ENCODE measurements at regions not wholly inside any gene's neighbourhood (a gene's known extent, or its start where the extent isn't known, plus 50 kb on each side); places are given as distances from the start of the nearest gene placed in this dataset.

DNA sequence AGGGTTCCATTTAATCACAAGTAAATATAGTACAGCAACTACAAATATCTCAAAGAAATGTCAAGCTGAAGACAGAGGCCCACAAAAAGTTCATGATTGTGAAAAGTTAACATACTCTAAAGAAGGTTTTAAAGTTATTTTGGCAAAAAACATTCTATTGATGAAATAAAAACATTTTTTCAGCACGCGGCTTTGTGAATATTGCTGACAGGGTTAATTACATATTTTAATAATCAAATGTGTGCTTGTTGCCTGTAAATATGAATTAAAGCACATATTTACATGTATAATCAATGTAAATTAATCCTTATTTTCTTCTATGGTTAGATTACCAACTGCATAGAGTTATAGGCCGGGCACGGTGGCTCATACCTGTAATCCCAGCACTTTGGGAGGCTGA is 328.1 kb downstream of the MZT1 start:
- H3K27ac ChIP-seq (ENCODE audit: low read depth, low read length, poor library complexity, severe bottlenecking): no peak overlapping the region
- H3K27me3 ChIP-seq (replicated peaks; ENCODE audit: insufficient read depth, low read depth, low read length, poor library complexity): peaks cover 13% of the 10 kb centered on the region
- TF ChIP-seq EZH2 (IDR thresholded peaks at IDR 0.05; ENCODE audit: borderline replicate concordance, low read depth, low read length, poor library complexity, severe bottlenecking): no peak
- TF ChIP-seq, protein P1, sequence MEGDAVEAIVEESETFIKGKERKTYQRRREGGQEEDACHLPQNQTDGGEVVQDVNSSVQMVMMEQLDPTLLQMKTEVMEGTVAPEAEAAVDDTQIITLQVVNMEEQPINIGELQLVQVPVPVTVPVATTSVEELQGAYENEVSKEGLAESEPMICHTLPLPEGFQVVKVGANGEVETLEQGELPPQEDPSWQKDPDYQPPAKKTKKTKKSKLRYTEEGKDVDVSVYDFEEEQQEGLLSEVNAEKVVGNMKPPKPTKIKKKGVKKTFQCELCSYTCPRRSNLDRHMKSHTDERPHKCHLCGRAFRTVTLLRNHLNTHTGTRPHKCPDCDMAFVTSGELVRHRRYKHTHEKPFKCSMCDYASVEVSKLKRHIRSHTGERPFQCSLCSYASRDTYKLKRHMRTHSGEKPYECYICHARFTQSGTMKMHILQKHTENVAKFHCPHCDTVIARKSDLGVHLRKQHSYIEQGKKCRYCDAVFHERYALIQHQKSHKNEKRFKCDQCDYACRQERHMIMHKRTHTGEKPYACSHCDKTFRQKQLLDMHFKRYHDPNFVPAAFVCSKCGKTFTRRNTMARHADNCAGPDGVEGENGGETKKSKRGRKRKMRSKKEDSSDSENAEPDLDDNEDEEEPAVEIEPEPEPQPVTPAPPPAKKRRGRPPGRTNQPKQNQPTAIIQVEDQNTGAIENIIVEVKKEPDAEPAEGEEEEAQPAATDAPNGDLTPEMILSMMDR (conservative IDR thresholded peaks at IDR 0.05; ENCODE audit: low read depth, low read length): no peak
- no peaks in the 10 kb centered on the region for H3K36me3 ChIP-seq (ENCODE audit: insufficient read depth, low read length, poor library complexity, severe bottlenecking)
- intact Hi-C loops (cut with micrococcal nuclease; ENCODE audit: unreplicated experiment): no loop called here
- H3K4me3 ChIP-seq (ENCODE audit: low read depth, low read length, poor library complexity, severe bottlenecking): no peak overlapping the region
- ChIA-PET POLR2A (ENCODE audit: low non-redundant PET) (no interaction called here), CTCF (no interaction called here)
- H3K9me3 ChIP-seq (ENCODE audit: low read depth, low read length, poor library complexity, severe bottlenecking): no peaks in the 10 kb centered on the region
- BruUV-seq (replicated peaks): no TSS peak
- DNase-seq (ENCODE audit: low spot score): no peak
- H3K4me1 ChIP-seq (ENCODE audit: insufficient read depth, low read length, poor library complexity, severe bottlenecking): no peaks in the 10 kb centered on the region

DNA sequence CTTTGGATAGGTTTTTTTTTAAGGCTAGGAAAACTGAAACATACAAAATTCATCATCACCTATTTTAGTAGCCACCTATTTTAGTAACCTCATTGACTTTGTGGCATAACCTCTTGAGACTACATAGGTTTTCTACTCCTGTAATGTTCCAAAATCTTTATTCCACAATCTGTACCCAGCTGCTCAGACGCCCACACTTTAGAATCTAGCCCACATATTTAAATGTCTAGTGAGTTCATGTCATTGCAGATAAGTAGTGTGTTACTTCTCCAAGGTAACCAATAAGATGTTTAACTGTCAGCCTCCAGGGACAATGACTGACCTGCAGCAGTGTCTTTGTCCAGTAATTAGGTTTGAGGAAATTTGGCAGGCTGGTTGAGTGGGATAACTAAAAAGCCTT is 330.2 kb downstream of the MZT1 start:
- Histone ChIP-seq H3K27ac (ENCODE audit: low read depth, low read length, poor library complexity, severe bottlenecking) (no peak overlapping the region), H3K36me3 (ENCODE audit: insufficient read depth, low read length, poor library complexity, severe bottlenecking) (no peaks in the 10 kb centered on the region), H3K9me3 (ENCODE audit: low read depth, low read length, poor library complexity, severe bottlenecking) (no peaks in the 10 kb centered on the region), H3K4me1 (ENCODE audit: insufficient read depth, low read length, poor library complexity, severe bottlenecking) (no peaks in the 10 kb centered on the region), H3K27me3 (replicated peaks; ENCODE audit: insufficient read depth, low read depth, low read length, poor library complexity) (peaks cover 13% of the 10 kb centered on the region), H3K4me3 (ENCODE audit: low read depth, low read length, poor library complexity, severe bottlenecking) (no peak overlapping the region)
- ChIA-PET POLR2A (ENCODE audit: low non-redundant PET) (no interaction called here), CTCF (no interaction called here)
- intact Hi-C loops (cut with micrococcal nuclease; ENCODE audit: unreplicated experiment): no loop called here
- DNase-seq (ENCODE audit: low spot score): no peak
- TF ChIP-seq, protein P1 (conservative IDR thresholded peaks at IDR 0.05; ENCODE audit: low read depth, low read length): no peak
- no peak for TF ChIP-seq EZH2 (IDR thresholded peaks at IDR 0.05; ENCODE audit: borderline replicate concordance, low read depth, low read length, poor library complexity, severe bottlenecking)
- no TSS peak for BruUV-seq (replicated peaks)

DNA sequence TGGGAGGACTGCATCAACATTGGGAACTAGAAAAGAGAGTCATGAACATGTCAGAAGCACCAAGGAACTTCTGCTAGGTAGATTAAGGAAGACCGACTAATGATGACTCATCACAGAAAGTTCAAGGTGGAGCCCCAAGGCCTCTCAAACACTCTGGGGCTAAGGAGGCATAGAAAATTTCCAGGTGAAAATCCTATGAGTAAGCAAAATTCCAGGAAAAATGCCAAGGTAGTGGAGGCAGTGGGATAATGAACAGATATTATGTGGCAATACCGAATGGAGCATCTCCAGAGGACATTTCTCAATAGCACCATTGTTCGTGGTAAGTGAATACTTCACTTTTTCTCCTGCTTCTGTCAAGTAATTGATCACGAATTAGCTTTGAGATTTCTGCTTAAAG is 336.5 kb downstream of the MZT1 start:
- Histone ChIP-seq H3K9me3 (ENCODE audit: low read depth, low read length, poor library complexity, severe bottlenecking) (no peaks in the 10 kb centered on the region), H3K36me3 (ENCODE audit: insufficient read depth, low read length, poor library complexity, severe bottlenecking) (no peaks in the 10 kb centered on the region), H3K4me3 (ENCODE audit: low read depth, low read length, poor library complexity, severe bottlenecking) (no peak overlapping the region), H3K27me3 (replicated peaks; ENCODE audit: insufficient read depth, low read depth, low read length, poor library complexity) (no peaks in the 10 kb centered on the region), H3K27ac (ENCODE audit: low read depth, low read length, poor library complexity, severe bottlenecking) (no peak overlapping the region), H3K4me1 (ENCODE audit: insufficient read depth, low read length, poor library complexity, severe bottlenecking) (no peaks in the 10 kb centered on the region)
- TF ChIP-seq EZH2 (IDR thresholded peaks at IDR 0.05; ENCODE audit: borderline replicate concordance, low read depth, low read length, poor library complexity, severe bottlenecking): no peak
- TF ChIP-seq, protein P1 (conservative IDR thresholded peaks at IDR 0.05; ENCODE audit: low read depth, low read length): no peak
- ChIA-PET POLR2A (ENCODE audit: low non-redundant PET) (no interaction called here), CTCF (no interaction called here)
- intact Hi-C loops (cut with micrococcal nuclease; ENCODE audit: unreplicated experiment): no loop called here
- DNase-seq (ENCODE audit: low spot score): no peak
- no TSS peak for BruUV-seq (replicated peaks)
